HG03097 (cell line): ENCODE measurements at regions not wholly inside any gene's neighbourhood (a gene's known extent, or its start where the extent isn't known, plus 50 kb on each side); places are given as distances from the start of the nearest gene placed in this dataset.
A peak's percentile ranks its signal among the peaks of the same experiment; 100 is the strongest.

Experiments used
- ATAC-seq: cut with Tn5 transposase; IDR thresholded peaks from one replicate; pipeline ENCODE4 v1.9.1; 2021; ENCODE audit not compliant: unreplicated experiment, low FRiP score

- ATAC-seq = peak; percentile 88
Measured at GRCh38 chr2:183214680-183215079, 90.4 kb downstream of the NUP35 start.

GRCh38 chr2:183215917-183216316 is 91.7 kb downstream of the NUP35 start:
- no peak for ATAC-seq

GRCh38 chr2:183219888-183220287 is 95.6 kb downstream of the NUP35 start:
- ATAC-seq = no peak

- no peak for ATAC-seq
Measured at GRCh38 chr2:183222751-183223150, 98.5 kb downstream of the NUP35 start.

GRCh38 chr2:183224948-183225347 is 100.7 kb downstream of the NUP35 start:
- no peak for ATAC-seq

- no peak for ATAC-seq
Measured at GRCh38 chr2:183227176-183227575, 102.9 kb downstream of the NUP35 start.

GRCh38 chr2:183229386-183229785 is 105.1 kb downstream of the NUP35 start:
- ATAC-seq = no peak

GRCh38 chr2:183232161-183232865 is 108.1 kb downstream of the NUP35 start:
- no peak for ATAC-seq

GRCh38 chr2:183242937-183243336 is 118.7 kb downstream of the NUP35 start:
- ATAC-seq = no peak

GRCh38 chr2:183243758-183244157 is 119.5 kb downstream of the NUP35 start:
- no peak for ATAC-seq

GRCh38 chr2:183244300-183244844 is 120.1 kb downstream of the NUP35 start:
- ATAC-seq = no peak

GRCh38 chr2:183248866-183249567 is 124.8 kb downstream of the NUP35 start:
- no peak for ATAC-seq

- ATAC-seq = no peak
Measured at GRCh38 chr2:183250061-183250460, 125.8 kb downstream of the NUP35 start.

GRCh38 chr2:183250472-183250871 is 126.2 kb downstream of the NUP35 start:
- ATAC-seq = no peak

GRCh38 chr2:183253441-183254130 is 129.3 kb downstream of the NUP35 start:
- no peak for ATAC-seq

- ATAC-seq = no peak
Measured at GRCh38 chr2:183255411-183255810, 131.2 kb downstream of the NUP35 start.

GRCh38 chr2:183259921-183260320 is 135.7 kb downstream of the NUP35 start:
- ATAC-seq = no peak

GRCh38 chr2:183260527-183260926 is 136.3 kb downstream of the NUP35 start:
- no peak for ATAC-seq

GRCh38 chr2:183264890-183265535 is 140.8 kb downstream of the NUP35 start:
- ATAC-seq = no peak

GRCh38 chr2:183267148-183267827 is 143.0 kb downstream of the NUP35 start:
- ATAC-seq = no peak
